ENCODE measurements at regions not wholly inside any gene's neighbourhood (a gene's known extent, or its start where the extent isn't known, plus 50 kb on each side); places are given as distances from the start of the nearest gene placed in this dataset.
"Not testable (repeated sequence)": the region's sequence is repeated elsewhere in the genome, so short reads cannot be mapped to it uniquely, and the experiment has no call there.

DNA sequence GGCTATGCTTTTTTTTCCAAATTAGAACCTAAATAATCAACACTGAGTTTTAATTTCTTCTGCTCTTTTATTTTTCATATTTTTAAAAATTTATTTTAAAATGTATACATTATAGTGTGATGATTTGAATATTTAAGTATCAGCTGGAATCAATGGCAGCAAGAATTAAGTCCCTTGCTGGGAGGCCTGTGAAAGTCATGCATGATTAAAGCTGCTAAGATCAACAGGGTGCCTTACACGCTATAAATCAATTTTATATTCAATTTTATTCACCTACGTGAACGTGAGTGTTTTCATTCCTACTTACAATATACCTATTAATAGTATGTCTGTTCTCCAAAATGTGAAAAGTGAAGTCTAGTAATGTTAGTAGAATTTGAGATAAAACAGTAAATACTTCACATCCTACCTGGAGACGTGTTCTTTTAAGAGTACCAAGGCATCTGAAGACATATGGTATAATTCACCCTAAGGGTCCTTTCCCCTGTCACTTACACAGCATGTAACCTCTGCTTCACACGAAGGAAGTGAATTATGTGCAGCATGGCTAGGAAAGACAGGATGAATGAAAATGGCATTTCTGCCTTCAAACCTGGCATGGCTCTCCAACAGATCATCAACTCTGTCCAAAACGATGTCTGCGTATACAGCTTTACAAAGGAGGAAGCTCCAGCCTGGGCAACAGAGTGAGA lies 640.4 kb upstream of the ROBO1 start:
- DNase-seq: no peak

DNA sequence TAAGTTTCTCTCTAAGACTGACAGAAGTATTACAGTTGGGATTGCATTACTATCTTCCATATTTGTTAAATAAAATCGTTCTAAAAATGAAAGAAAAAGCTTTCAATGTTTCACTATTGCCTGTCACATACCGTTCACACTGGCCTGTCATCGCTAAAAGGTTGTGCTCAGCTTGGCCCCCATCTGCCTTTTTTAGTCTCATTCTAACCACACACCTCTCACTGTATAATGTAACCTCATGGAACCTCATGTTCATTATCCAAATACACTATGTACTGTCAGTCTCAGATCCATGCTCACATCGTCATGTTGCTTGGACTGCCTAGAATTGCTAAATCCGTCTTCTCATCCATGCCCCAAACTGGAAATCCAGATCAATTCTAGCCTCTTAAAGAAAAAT lies 637.8 kb upstream of the ROBO1 start:
- no peak for DNase-seq

DNA sequence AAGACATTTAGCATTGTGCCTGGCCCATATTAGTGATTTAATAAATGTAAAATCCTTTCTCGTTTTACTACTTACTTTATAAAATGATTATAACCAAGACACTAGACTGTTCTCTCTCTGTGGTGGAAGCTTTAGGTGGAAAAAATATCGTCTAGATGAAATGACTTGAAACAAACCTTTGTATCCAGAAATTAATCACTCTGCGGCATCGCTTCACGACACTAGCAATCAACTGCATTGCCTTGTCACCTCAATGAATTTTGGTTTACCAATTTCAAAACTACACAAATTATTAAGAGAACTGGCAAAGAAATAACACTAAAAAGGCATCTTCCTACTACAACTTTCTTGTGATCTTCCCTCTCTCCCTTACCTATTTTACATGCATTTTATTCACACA lies 627.2 kb upstream of the ROBO1 start:
- no peak for DNase-seq

DNA sequence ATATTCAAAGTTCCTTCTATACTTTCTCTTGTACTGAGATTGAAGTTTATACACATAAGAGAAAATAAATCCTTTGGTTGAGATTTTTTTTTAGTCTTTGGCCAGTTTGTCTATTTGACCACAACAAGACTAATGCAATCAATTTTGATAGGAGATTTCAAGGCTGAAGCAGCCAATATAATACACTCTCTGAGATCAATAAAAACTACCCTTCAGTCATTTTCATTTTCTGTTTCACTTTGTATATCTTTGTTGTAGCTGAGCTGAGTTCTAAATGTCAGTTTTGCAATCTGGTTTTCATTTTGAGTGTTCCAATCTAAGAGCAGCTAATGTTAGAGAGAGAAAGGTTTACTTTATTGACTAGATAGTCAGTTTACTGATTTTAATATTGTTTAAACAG lies 623.8 kb upstream of the ROBO1 start:
- DNase-seq: no peak

DNA sequence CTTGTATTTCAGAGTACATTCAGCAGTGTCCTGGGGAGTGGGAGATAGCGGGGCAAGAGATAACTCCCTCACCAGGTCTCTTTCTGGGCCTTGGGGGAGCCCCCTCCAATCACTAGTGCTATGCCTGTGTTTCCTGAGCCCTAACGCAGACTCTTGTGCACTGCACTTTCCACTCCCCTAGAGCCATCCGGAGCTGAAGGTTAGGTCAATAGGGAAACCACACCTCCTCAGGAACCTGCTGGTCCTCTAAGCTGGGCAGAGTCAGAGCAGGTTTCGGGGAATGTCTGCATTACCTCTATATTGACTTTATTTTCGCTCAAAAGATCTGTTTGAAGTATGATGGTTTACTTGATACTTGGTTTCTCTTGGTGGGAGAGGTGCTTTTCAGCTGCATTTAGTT lies 617.0 kb upstream of the ROBO1 start:
- no peak for DNase-seq

DNA sequence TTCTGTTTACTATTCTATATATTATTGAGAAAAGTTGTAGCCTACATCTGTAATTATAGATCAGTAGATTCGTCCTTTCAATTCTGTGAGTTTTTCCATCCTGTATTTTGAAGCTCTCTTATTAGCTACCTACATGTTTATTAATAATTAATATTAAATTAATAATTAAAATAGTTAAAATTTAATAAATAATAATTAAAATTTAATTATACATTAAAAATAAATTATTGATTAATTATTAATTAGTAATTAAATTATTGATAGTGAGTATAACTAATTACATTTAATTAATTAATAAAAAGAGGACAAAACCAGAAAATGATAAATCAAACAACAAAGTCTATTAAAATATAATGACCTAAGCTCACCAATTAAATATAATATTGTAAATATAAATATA lies 606.6 kb upstream of the ROBO1 start:
- no peak for DNase-seq

DNA sequence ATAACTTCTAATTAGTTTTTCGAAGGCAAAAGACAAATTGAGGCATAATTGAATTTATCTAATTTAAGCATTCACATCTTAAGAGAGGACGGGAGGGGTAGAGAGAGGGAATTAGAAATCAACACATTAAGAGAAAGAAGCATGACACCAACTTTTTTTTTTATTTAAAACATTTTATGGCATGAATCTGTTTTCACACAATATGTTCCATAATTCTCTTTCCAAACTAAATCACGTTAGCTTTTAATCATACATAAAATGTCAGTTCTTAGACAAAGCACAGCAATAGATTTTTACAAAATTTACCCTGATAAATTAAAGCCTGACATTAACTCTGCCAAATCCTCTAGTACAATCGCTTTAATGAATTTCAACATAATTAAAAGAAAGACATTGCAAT lies 600.8 kb upstream of the ROBO1 start:
- DNase-seq: no peak

DNA sequence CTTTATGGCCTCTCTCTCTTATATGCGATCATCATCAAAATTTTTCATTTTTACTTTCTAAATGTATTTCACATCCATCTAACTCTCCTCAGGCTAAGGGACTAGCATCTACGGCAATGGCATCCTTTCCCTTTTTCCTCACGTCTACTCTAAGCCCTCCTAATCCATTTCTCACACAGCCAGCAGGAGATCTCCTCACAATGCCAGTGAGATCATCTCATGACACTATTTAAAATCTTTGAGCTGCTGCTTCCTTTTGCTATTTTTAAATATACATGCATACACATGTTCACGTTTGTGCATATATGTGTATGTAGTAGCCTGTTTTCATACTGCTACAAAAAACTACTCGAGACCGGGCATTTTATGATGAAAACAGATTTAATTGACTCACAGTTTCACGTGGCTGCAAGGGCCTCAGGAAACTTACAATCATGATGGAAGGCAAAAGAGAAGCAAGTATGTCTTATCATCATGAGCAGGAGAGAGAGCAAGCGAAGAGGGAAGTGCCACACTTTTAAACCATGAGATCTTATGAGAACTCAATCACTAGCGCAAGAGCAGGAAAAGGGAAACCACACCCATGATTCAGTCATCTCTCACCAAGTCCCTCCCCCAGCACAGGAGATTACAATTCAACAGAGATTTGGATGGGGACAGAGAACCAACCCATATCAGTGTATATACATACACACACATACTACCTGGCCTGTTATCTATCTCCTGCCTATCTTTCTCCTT lies 599.2 kb upstream of the ROBO1 start:
- no peak for DNase-seq

DNA sequence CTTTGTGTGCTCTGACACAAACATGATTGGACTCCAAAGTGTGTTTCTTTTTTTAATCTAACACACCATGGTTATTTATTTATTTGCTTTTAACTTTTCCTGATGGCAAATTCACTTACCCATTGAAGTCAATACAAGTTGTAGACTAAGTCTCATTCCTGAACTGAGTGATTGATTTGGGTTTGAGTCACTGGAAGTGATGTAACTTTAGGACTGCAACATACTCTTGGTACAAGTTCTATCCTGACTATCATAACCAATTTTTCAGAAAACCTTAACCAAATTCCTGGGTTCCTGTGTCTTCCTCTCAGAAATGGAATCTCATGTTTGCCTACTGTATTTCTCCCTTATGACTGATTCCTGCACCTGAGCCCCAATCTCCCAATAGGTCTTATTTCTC lies 590.0 kb upstream of the ROBO1 start:
- DNase-seq: no peak

DNA sequence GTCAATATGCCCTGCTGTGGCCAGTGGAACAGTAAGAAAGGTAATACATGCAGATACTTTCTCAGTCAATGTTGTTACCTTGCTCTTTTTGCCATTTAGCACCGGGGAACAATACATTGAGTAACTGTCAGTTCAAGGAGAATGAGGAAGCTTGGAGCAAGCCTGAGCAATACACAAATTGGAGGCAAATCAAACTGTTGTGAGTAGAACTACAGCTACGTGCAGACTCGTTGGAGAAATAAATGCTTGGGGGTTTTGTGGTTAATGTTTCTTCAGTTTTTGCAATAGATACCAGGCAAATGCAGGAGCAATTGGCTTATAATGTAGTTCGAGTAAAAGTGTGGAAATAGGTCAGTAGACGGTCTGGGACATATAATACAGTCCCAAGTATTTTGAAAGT lies 587.3 kb upstream of the ROBO1 start:
- DNase-seq: no peak

DNA sequence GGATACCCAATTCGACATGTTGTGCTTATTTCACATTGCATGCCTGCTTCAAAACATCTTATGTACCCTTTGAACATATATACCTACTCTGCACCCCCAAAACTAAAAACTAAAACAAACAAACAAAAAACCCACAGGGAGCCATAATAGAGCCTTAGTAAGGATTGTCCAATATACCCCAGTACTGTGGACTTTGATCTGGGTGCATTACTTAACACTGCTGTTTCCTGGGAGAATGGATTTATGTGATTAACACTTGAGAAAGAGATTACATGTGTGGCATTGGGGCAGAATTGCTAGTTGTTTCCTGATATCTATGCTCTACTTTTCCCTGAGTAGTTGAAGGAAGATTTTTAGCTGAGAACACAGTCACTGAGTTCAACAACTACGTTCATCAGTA lies 583.4 kb upstream of the ROBO1 start:
- no peak for DNase-seq

DNA sequence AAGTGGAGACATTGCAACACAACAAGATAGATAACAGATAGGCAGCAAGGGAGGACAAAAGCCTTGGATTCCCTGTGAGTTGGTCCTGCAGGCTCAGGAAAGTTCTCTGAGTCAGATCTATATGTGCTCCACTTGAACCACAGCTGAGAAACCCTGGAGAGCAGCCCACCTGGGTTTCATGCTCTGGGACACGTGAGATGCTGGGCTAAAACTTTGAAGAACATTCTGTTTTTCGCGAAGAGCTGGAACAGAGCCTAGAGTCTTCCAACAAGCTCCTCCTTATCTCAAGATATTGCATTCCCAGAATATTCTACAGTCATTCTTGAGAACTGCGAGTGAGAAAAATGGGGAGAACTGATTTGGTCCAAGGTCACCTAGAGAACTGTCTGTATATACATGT lies 583.0 kb upstream of the ROBO1 start:
- DNase-seq: no peak

DNA sequence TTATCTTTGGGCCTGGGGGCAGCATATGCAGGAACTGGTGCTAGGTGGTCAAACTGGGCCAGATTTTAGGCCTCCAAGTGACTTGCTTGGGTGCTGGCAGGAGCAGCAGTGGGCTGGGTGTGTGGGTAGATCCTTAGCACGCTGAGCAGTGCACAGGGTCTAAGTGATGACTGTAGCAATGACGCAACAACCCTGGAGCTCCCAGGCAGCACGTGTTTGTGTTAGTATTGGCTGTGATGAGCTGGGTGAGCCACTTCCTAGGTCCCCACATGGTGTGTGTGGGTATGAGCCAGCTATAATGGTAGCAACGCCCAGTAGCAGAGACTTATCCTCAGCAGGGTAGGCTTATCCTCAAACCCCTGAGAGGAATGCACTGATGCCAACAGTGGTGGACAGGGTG lies 570.6 kb upstream of the ROBO1 start:
- no peak for DNase-seq

DNA sequence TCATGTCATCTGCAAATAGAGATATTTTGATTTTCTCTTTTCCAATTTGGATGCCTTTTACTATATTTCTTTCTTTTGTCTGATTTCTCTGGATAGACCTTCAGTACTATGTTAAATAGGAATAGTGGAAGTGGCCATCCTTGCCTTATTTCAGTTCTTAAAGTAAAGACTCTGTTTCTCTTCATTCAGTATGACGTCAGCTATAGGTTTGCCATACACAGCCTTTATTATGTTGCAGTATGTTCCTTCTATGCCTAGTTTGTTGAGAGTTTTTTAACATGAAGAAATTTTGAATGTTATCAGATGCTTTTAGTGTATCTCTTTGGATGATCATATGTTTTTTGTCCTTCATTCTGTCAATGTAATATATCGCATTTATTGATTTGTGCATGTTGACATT lies 566.7 kb upstream of the ROBO1 start:
- DNase-seq: no peak

DNA sequence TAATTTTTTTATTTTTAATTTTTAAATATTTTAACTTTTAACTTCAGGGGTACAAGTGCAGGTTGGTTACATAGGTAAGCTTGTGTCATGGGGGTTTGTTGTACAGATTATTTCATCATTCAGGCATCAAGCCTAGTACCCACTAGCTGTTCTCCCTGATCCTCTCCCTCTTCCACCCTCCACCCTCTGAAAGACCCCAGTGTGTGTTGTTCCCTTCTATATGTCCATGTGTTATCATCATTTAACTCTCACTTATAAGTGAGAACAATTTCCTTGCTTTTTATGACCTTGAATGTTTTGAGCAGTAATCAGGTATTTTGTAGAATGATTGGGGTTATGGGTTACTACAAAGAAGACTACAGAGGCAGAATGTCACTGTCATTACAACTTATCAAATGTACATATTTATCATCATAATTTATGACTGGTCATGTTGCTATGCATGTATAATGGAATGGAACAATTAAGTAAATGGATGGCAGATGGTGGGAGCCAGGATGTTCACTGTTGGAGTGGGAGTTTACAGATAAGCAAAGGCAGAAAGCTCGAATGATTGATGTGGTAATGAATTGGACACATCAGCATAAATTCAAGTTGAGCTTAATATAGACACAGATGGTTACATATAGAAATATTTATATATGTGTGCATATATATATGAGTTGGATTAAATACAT lies 563.8 kb upstream of the ROBO1 start:
- DNase-seq: no peak

DNA sequence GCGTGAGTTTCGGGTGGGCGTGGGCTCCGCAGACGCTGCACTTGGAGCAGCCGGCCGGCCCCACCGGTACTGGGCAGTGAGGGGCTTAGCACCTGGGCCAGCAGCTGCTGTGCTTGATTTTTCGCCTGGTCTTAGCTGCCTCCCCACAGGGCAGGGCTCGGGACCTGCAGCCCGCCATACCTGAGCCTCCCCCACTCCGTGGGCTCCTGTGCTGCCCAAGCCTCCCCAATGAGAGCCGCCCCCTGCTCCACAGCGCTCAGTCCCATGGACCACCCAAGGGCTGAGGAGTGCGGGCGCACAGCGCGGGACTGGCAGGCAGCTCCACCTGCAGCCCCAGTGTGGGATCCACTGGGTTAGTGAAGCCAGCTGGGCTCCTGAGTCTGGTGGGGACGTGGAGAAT lies 546.7 kb upstream of the ROBO1 start:
- not testable (repeated sequence) for DNase-seq

DNA sequence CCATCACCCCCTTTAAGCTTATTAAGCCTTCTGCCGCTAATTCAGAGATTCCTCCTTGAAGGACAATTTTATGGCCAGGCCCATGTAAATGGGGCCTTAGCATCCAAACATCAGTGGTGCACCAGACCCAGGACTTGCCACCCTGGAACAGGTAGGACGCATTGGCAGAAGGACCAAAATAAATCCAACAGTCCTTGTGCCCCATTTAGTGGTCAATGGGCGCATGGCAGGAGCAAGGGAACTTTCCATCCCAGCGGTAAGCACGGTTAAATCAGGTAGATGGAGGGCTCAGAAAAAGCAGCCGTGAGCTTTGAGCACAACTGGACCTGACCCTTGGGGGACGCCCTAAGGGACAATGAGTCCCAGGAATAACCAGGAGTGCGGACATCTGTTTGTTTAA lies 540.8 kb upstream of the ROBO1 start:
- no peak for DNase-seq

DNA sequence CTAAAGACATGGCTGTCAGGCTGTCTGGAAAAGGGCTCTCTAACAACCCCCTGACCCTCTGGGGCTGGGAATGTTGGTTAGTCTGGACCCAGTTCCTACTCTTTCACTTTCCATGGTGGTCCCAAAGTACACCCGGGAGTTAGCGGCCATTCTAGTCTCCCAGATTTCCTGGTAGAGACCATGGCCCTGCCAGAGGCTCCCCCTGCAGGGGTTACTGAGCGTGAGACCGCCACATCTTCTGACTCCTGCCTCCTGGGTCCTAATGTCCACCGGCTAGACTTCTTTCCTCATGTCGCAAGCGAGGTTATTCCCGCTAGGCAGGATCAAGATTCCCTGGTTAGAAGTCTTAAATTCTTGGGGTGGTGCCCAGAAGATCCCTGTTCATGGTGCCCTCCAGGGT lies 540.0 kb upstream of the ROBO1 start:
- no peak for DNase-seq

DNA sequence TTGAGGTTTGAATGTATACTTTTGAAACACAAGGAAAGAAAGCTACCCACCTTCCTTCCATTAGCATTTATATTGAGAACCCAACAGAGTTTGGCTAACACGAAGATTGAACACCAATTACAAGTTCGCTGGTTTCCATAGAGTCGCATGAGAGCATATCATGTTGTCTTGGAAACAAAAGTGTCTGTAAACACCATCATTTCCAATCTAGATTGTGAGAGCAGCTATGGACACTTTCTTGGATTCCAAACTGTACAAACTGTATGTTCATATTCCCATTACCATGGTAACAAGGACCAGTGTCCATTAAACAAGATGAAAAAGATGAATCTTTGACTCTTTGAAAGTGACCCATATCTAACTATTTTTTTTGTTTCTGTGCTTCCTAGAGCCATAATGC lies 529.9 kb upstream of the ROBO1 start:
- DNase-seq: no peak

DNA sequence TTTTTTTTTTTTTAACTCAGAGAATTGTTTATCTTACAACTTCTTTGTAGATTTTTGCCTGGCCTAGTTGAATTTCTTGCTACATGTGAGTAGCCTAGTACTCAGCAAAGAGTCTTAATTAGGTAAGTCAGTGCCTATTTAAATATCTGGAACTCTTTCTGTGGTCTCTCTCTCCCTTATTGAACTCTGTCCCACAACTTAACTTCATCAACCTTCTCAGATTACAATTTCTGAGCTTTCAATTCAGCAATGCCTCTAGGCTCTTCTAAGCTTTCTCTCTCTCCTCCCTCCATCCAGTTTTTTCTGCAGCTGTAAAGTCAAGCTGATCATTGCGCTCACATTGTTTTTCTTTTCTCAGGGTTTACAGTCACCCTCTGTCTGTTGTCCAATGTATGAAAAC lies 517.6 kb upstream of the ROBO1 start:
- DNase-seq: no peak

DNA sequence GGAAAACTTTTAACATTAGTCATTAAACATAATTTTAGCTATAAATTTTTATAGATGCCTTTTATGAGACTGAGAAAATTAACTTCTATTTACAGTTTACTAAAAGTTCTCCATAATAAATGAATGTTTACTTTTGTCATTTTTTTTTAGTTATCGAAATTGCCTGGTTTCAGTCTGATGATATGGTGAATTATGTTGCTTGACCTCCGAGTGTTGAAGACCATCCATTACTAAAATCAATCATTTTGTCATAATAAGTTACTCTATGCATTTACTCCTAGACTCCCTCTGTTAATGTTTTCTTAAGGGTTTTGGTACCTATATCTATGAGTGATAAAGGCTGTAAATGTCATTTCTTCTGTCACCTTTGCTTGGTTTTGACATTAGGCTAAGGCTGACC lies 516.0 kb upstream of the ROBO1 start:
- DNase-seq: no peak

DNA sequence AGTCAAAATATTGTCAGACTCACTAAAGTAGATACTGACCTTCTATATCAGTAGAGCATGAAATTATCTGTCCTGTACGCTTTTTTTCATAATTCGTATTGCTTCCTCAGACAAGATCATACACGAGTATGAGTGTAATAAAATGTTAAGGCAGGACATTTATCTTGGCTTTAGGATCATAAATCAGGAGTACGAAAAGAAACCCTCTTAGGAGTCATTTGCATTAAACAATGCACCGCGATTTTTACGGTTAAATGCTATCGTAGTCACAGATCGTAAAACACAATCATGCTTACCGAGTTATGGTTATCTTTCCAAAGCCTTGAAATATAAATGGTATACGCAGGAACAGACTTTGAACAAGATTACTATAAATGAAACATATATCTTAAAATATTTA lies 510.3 kb upstream of the ROBO1 start:
- DNase-seq: no peak

DNA sequence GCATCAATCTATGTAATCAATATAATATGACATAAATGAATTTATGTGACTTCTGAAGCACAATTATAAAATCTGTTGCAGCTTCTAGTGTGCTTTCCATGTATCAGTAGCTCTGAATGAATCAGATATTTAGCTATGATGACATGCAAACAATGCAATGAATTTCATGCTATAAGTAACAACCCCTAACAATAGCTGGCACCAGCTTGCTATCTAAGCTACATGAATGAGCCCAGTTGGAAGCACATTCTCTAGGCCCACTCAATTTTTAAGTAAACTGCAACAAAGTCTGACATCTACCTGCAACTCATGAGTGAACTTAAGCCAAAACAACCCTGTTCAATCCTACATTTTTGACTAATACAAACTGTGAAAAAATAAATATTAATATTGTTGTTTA lies 507.3 kb upstream of the ROBO1 start:
- DNase-seq: no peak

DNA sequence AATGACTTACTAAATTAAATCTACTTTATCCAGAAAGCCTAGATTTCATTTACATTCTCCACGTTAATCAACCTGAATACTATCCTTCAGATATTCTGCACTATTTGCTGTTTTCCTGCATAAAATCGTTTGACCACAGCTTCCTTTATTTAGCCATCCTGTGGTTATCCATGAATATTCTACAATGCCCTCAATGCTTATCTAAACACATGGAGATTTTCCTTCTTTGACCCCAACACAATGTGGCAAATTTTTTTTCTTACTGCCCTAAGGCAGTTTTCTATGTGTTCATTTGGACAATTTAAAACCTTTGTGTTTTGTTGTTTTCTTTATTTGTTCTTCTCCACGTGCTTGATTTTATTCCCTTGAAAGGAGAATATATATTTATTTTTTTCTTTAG lies 495.5 kb upstream of the ROBO1 start:
- no peak for DNase-seq

DNA sequence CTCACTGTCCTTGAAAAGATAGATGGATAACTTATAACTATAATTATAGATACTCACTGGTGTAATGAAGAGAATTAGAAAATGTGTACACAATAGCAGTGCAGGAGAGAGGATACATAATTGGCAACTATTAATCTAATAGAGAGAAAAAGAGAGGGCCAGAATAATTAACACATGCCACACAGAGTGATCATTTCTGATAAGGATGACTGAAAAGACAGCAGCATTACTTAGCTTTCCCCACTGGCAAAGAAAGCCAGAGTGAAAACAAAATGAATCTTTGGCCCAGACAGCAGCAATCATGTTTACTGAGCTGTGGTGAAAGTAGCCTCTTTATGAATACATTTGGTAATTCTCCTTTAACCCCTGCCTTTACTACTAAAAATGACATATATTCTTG lies 493.3 kb upstream of the ROBO1 start:
- DNase-seq: no peak
